ACC112 (cell line): ENCODE measurements at regions not wholly inside any gene's neighbourhood (a gene's known extent, or its start where the extent isn't known, plus 50 kb on each side); places are given as distances from the start of the nearest gene placed in this dataset.
"Not testable (repeated sequence)": the region's sequence is repeated elsewhere in the genome, so short reads cannot be mapped to it uniquely, and the experiment has no call there.

ENCODE experiments used
- H2AFZ ChIP-seq: fragments of 200-600 bp; sonication (generic); one replicate; pipeline ENCODE4 v1.6.0; 2017; ENCODE audit warnings: antibody characterized with exemption, low read length; ENCODE audit not compliant: unreplicated experiment
- H3K27ac ChIP-seq: fragments of 200-600 bp; sonication (generic); 2 replicates; pipeline ENCODE4 v1.5.1; 2014; ENCODE audit warnings: low read depth, mild to moderate bottlenecking, antibody characterized with exemption, low read length, moderate library complexity
- H3K27me3 ChIP-seq: fragments of 200-600 bp; sonication (generic); 2 replicates; pipeline ENCODE4 v1.6.1; 2014; ENCODE audit warnings: mild to moderate bottlenecking, antibody characterized with exemption, low read length, moderate library complexity, mixed read lengths; ENCODE audit not compliant: insufficient read depth
- H3K36me3 ChIP-seq: fragments of 200-600 bp; sonication (generic); 2 replicates; pipeline ENCODE4 v1.6.1; 2016; ENCODE audit warnings: mild to moderate bottlenecking, antibody characterized with exemption, low read length, moderate library complexity, mixed read lengths; ENCODE audit not compliant: insufficient read depth
- H3K4me1 ChIP-seq: fragments of 200-600 bp; sonication (generic); one replicate; pipeline ENCODE4 v1.6.1; 2016; ENCODE audit warnings: low read length, mixed read lengths; ENCODE audit not compliant: insufficient read depth, unreplicated experiment, control insufficient read depth
- H3K4me3 ChIP-seq: fragments of 200-600 bp; sonication (generic); 2 replicates; pipeline ENCODE4 v1.5.1; 2014; ENCODE audit warnings: mild to moderate bottlenecking, low read depth, low read length
- H3K79me2 ChIP-seq: fragments of 200-600 bp; sonication (generic); one replicate; pipeline ENCODE4 v1.6.0; 2016; ENCODE audit warnings: low read length; ENCODE audit not compliant: control insufficient read depth, unreplicated experiment, insufficient read depth

DNA sequence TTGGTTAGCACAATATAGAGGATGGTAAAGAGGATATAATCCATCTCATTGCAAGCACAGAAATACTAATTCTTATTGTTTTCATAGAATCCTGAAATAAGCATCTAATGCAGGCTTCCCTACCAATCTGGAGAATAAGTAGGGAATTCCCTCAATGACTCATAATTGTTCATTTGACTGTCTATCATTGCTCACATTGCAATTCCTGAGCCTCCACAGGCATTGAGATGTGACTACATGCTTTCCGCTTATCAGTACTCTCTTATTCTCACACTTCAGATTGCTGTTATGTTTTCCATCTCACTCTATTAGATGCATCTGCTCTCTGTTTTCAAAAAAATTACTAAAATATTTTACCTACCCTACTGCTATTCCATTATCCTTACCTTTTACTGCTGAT, 216.2 kb upstream of the PRSS16 start:
- Histone ChIP-seq H3K36me3 (no peaks in the 10 kb centered on the region), H3K27ac (no peak overlapping the region), H3K27me3 (peaks cover 16% of the 10 kb centered on the region; the same call in 1 of the 2 replicates), H3K79me2 (no peaks in the 10 kb centered on the region), H2AFZ (no peak overlapping the region), H3K4me3 (no peak overlapping the region), H3K4me1 (peaks cover 3% of the 10 kb centered on the region)

DNA sequence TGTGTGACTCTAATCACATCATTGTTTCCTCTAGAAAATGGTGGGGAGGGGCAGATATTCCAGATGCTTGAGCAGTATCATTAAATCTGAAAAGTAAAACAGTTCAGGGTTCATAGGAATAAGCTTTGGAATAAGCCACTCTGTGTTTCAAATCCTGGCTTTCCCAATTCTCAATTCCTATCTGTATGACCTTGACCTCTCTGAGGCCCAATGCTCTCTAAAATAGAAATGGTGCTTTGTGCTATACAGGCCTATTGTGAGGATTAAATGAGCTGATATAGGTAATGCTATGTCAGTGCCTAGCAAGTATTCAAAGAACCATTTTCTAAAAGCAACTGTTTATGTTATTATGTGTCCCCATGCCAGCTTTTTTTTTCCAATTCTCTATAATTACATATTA, 209.0 kb upstream of the PRSS16 start:
- H3K36me3 ChIP-seq = no peaks in the 10 kb centered on the region
- no peaks in the 10 kb centered on the region for H3K79me2 ChIP-seq
- H2AFZ ChIP-seq = no peak overlapping the region
- no peak overlapping the region for H3K27ac ChIP-seq
- peaks cover 26% of the 10 kb centered on the region for H3K27me3 ChIP-seq
- H3K4me1 ChIP-seq = peaks cover 6% of the 10 kb centered on the region
- H3K4me3 ChIP-seq = no peak overlapping the region

DNA sequence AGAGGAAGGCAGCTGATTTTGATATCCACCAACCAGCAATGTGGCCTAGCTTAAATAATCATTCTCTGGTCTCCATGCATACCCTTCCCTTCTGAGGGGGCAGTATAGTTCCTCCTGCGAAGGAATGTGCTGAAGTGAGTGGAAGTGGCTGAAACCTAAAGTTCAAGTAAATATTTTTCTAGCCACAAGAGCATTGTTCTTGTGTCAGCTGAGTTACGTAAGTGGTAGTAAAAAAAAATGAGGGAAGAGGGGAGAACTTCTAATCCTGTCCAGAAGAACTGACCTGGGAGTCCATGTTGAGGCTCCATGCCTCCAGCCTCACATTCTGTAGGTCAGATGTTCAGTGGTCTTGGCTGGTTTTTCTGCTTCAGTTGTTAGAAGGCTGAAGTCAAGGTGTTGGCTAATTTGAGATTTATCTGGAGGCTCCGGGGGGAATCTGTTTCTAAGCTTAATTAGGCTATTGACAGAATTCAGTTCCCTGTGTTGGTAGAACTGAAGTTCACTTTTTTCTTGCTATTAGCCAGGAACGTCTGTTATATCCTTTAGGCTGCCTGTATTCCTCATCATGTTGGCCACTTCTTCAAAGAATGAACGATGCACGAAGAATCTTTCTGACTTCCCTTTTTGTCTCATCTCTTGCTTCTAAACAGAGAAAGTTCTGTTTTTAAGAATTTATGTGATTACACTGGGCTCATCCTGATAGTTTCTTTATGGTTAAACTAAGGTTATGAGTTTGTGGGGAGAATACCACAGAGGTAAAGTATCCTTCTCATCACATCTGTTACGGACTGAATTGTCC, 207.1 kb upstream of the PRSS16 start:
- Histone ChIP-seq H3K4me1 (peaks cover 6% of the 10 kb centered on the region), H2AFZ (no peak overlapping the region), H3K27ac (no peak overlapping the region), H3K36me3 (no peaks in the 10 kb centered on the region), H3K4me3 (no peak overlapping the region), H3K79me2 (no peaks in the 10 kb centered on the region), H3K27me3 (peaks cover 18% of the 10 kb centered on the region)

DNA sequence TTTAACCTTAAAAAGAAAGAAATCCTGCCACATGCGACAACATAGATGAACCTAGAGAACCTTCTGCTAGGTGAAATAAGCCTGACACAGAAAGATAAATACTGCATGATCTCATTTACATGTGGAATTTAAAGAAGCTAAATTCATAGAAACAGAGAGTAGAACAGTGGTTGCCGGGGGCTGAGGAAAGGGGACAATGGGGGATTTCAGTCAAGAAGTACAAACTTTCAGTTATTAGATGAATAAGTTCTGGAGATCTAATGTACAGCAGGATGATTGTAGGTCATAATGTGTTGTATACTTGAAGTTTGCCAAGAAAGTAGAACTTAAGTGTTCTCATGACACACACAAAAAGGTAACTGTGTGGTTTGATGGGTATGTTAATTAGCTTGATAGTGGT, 204.3 kb upstream of the PRSS16 start:
- H3K79me2 ChIP-seq = no peaks in the 10 kb centered on the region
- no peaks in the 10 kb centered on the region for H3K36me3 ChIP-seq
- H3K27me3 ChIP-seq = peaks cover 18% of the 10 kb centered on the region
- peaks cover 6% of the 10 kb centered on the region for H3K4me1 ChIP-seq
- H3K27ac ChIP-seq = no peak overlapping the region
- no peak overlapping the region for H3K4me3 ChIP-seq
- H2AFZ ChIP-seq = no peak overlapping the region

DNA sequence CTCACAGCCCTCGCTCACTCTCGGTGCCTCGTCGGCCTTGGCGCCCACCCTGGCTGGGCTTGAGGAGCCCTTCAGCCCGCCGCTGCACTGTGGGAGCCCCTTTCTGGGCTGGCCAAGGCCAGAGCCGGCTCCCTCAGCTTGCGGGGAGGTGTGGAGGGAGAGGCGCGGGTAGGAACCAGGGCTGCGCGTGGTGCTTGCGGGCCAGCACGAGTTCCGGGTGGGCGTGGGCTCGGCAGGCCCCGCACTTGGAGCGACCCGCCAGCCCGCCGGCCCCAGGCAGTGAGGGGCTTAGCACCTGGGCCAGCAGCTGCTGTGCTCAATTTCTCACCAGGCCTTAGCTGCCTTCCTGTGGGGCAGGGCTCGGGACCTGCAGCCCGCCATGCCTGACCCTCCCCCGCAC, 202.4 kb upstream of the PRSS16 start:
- H3K4me1 ChIP-seq, H3K27ac ChIP-seq, H3K4me3 ChIP-seq, H3K36me3 ChIP-seq, H2AFZ ChIP-seq, H3K79me2 ChIP-seq: not testable (repeated sequence)
- peaks cover 18% of the 10 kb centered on the region for H3K27me3 ChIP-seq

DNA sequence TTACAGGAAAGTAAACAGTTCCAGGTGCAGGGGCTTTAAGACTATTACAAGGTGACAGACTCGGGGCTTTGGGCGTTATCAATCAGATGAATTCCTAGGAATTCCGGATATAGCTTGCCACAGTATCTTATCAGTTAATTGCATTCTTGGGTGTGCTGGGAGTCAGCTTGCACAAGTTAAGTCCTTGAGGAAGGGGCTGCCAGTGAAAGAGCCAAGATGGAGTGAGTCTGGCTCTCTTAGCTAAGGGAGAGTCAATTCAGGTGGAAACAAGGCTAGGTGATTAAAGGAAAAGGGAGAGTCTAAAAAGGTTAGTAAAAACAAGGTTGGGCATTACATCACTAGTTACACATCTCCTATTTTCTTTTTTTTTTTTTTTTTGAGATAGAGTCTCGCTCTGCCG, 199.8 kb upstream of the PRSS16 start:
- H3K4me1 ChIP-seq, H3K36me3 ChIP-seq, H3K27ac ChIP-seq, H2AFZ ChIP-seq, H3K79me2 ChIP-seq, H3K27me3 ChIP-seq, H3K4me3 ChIP-seq: not testable (repeated sequence)

DNA sequence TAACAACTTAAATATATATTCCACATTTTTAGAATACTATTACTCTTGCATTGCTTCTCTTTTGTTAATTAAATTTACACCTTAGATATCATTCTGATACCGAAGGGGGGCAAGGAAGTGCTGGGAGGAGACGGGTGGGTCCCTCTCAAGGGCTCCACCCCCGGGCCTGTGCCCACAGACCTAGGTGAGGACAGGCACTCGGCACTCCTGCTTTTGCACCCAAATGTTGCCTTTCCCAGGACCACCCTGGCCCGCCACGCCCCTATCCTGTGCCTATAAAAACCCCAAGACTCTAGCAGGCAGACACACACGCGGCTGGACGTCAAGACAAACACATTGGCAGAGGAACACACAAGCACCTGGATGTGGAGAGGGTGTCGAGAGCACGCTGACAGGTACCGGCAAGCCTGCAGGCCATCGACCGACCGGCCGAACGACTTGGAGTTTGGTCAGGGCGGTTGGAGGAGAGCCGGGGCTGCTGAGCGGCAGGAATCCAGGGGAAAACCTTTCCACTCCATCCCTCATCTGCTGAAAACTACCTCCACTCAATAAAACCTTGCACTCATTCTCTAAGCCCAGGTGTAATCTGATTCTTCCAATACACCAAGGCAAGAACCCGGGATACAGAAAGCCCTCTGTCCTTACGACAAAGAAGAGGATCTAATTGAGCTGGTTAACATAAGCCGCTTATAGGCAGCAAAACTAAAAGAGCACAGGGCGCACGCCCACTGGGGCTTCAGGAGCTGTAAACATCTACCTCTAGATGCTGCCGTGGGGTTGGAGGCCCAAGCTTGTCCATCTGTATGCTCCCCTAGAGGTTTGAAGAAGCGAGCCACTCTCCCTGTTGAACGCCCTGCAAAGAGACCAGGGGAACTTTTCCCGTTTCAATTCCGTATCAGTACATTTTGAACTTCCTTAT, 197.4 kb upstream of the PRSS16 start:
- no peak overlapping the region for H2AFZ ChIP-seq
- no peak overlapping the region for H3K4me3 ChIP-seq
- no peaks in the 10 kb centered on the region for H3K4me1 ChIP-seq
- no peaks in the 10 kb centered on the region for H3K36me3 ChIP-seq
- no peak overlapping the region for H3K27ac ChIP-seq
- H3K79me2 ChIP-seq = no peaks in the 10 kb centered on the region
- peaks cover 4% of the 10 kb centered on the region; the same call in 1 of the 2 replicates for H3K27me3 ChIP-seq

DNA sequence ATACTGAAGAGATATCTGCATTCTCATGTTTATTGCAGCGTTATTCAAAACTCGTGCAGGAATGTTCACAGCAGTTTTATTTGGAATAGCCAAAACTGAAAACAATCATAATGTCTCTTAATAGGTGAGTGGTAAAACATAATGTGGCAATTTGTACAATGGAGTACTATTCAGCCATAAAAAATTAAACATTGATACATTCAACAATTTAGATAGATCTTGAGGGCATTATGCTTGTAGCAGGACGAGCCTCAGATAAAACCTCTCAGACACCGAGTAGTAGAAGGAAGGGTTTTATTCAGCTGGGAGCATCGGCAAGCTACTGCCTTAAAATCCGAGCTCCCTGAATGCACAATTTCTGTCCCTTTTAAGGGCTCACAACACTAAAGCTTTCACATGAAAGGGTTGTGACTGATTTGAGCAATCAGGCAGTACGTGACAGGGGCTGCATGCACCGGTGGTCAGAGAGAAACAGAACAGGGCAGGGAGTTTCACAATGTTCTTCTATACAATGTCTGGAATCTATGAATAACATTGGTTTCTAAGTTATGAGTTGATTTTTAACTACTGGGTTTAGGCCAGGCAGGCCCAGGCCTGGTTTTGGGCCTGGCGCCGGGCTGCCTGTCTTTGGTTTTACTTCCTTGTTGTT, 195.3 kb upstream of the PRSS16 start:
- not testable (repeated sequence) for H3K36me3 ChIP-seq, H3K79me2 ChIP-seq, H3K4me3 ChIP-seq, H2AFZ ChIP-seq, H3K27ac ChIP-seq, H3K4me1 ChIP-seq
- H3K27me3 ChIP-seq = peaks cover 11% of the 10 kb centered on the region

DNA sequence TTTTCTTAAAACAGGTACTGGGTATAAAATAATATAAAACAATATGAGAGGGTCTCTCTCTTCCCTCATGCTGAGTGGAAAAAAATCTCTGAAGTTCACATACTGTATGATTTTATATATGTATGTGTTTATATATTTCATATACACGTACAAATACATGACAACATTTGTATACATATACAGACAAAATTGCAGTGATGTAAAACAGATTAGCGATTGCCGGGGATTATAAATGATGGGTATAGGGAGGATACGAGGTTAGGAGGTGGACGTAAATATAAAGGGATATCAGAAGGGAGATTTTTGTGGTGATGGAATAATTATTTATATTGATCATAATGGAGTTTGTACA, 194.8 kb upstream of the PRSS16 start:
- H3K27me3 ChIP-seq = peaks cover 11% of the 10 kb centered on the region
- H3K27ac ChIP-seq = no peak overlapping the region
- no peaks in the 10 kb centered on the region for H3K36me3 ChIP-seq
- no peaks in the 10 kb centered on the region for H3K79me2 ChIP-seq
- H3K4me1 ChIP-seq = no peaks in the 10 kb centered on the region
- H2AFZ ChIP-seq = no peak overlapping the region
- H3K4me3 ChIP-seq = no peak overlapping the region

DNA sequence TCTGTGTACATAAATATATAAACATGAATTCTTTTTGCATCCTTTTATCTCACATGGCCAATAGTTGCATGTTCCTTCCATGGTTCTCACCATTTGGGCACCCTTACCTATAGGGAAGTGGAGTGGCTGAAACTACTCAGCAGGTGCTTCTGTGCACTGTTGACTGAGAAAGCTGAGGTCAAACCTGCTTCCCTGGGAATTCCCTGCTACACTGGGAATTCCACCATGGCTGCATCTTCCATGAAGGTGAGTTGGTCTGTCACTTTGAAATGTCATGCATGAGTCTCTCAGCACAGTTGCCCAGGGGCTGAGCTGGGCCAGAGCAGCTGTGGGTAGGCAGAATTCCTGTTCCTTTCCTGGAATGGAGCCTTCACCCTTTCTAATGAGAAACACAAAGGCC, 193.8 kb upstream of the PRSS16 start:
- no peak overlapping the region for H2AFZ ChIP-seq
- no peaks in the 10 kb centered on the region for H3K36me3 ChIP-seq
- no peak overlapping the region for H3K4me3 ChIP-seq
- peaks cover 11% of the 10 kb centered on the region for H3K27me3 ChIP-seq
- no peaks in the 10 kb centered on the region for H3K4me1 ChIP-seq
- H3K27ac ChIP-seq = no peak overlapping the region
- H3K79me2 ChIP-seq = no peaks in the 10 kb centered on the region
